HepG2 (cell line): ENCODE measurements at regions not wholly inside any gene's neighbourhood (a gene's known extent, or its start where the extent isn't known, plus 50 kb on each side); places are given as distances from the start of the nearest gene placed in this dataset.

Experiments
- ARNT ChIP-seq: fragments of 450-650 bp; IDR thresholded peaks from 2 replicates; pipeline ENCODE4 v1.6.1; 2017
- CEBPG ChIP-seq: IDR thresholded peaks from 2 replicates; pipeline ENCODE4 v1.6.1; 2016
- CTCF ChIP-seq: sonication (generic); formaldehyde crosslinking; IDR thresholded peaks from 2 replicates; pipeline ENCODE4 v1.5.0; 2020; ENCODE audit warnings: mild to moderate bottlenecking, missing genetic modification reagents, moderate library complexity
- EZH2 ChIP-seq: conservative IDR thresholded peaks from 2 replicates; pipeline ENCODE4 v1.6.1; 2012; ENCODE audit warnings: mild to moderate bottlenecking, low read depth, low read length, moderate library complexity
- MAFF ChIP-seq: IDR thresholded peaks from 2 replicates; pipeline ENCODE4 v1.6.1; 2011; ENCODE audit warnings: low read depth, low read length, improper control_type of control experiment
- POLR2AphosphoS2 ChIP-seq: IDR thresholded peaks from 2 replicates; pipeline ENCODE4 v1.6.1; 2011; ENCODE audit warnings: low read depth, low read length, improper control_type of control experiment
- SUZ12 ChIP-seq: fragments of 150-350 bp; IDR thresholded peaks from 2 replicates; pipeline ENCODE4 v1.6.1; 2014; ENCODE audit warnings: low read depth, low read length
- ZBTB1 ChIP-seq: sonication (generic); formaldehyde crosslinking; IDR thresholded peaks from 2 replicates; pipeline ENCODE4 v1.4.0; 2020; ENCODE audit warnings: missing genetic modification reagents, borderline replicate concordance
- ZNF652 ChIP-seq: IDR thresholded peaks from 2 replicates; pipeline ENCODE4 v1.6.1; 2016; ENCODE audit warnings: low read depth, borderline replicate concordance

DNA sequence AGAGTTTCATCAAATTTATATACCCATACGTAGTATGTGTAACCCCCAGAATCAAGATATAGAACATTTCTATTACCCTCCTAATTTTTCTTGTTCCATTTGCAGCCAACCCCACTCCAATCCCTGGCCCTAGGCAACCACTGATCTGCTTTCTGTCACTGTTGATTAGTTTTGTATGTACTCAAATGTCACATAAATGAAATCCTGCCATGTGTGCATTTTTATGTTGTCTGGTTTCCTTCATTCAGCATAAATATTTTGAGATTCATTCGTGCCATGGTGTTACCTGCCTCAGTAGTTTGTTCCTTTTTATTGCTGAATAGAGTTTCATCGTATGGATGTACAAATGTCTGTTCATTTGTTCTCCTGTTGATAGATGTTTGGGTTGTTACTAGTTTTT is 126.3 kb downstream of the MID1IP1 start:
- no peak for TF ChIP-seq ZNF652 (CRISPR knock-in tag)
- 0 out of 2 replicates have a peak, but pooled peaks have one; percentile 34 for TF ChIP-seq MAFF
- no peak for TF ChIP-seq ZBTB1 (CRISPR knock-in tag)
- no peak for TF ChIP-seq SUZ12
- TF ChIP-seq POLR2AphosphoS2 = no peak
- no peak for TF ChIP-seq CEBPG (CRISPR knock-in tag)
- TF ChIP-seq ARNT = no peak
- TF ChIP-seq EZH2 = no peak
- no peak for TF ChIP-seq CTCF
